Progenitor cell of endocrine pancreas (in vitro differentiated cells): ENCODE measurements at regions not wholly inside any gene's neighbourhood (a gene's known extent, or its start where the extent isn't known, plus 50 kb on each side); places are given as distances from the start of the nearest gene placed in this dataset.
"Not testable (repeated sequence)": the region's sequence is repeated elsewhere in the genome, so short reads cannot be mapped to it uniquely, and the experiment has no call there.

Experiments used
- DNase-seq: peaks from one replicate; pipeline ENCODE4 v3.0.0; 2021; ENCODE audit warnings: low spot score; ENCODE audit not compliant: unreplicated experiment
- H3K27ac Mint-ChIP-seq: 2 replicates; pipeline ENCODE4 v1.8.0; 2021; ENCODE audit warnings: mild to moderate bottlenecking, moderate library complexity, mixed read lengths
- H3K27me3 Mint-ChIP-seq: 2 replicates; pipeline ENCODE4 v1.8.0; 2021; ENCODE audit warnings: mixed read lengths
- H3K36me3 Mint-ChIP-seq: 2 replicates; pipeline ENCODE4 v1.8.0; 2022; ENCODE audit warnings: mixed read lengths; ENCODE audit not compliant: insufficient read depth
- H3K4me1 Mint-ChIP-seq: 2 replicates; pipeline ENCODE4 v1.8.0; 2021; ENCODE audit warnings: low read depth, mixed read lengths
- H3K4me3 Mint-ChIP-seq: 2 replicates; pipeline ENCODE4 v1.8.0; 2021; ENCODE audit warnings: low read depth, mild to moderate bottlenecking, moderate library complexity, mixed read lengths
- H3K9me3 Mint-ChIP-seq: 2 replicates; pipeline ENCODE4 v1.8.0; 2021; ENCODE audit warnings: low read depth, mixed read lengths
- TF ChIP-seq, protein P1 (sequence below): fragments of 200-600 bp; sonication (generic); IDR thresholded peaks from one replicate; pipeline ENCODE4 v1.5.0; 2021; ENCODE audit warnings: antibody characterized with exemption, mild to moderate bottlenecking; ENCODE audit not compliant: unreplicated experiment

DNA sequence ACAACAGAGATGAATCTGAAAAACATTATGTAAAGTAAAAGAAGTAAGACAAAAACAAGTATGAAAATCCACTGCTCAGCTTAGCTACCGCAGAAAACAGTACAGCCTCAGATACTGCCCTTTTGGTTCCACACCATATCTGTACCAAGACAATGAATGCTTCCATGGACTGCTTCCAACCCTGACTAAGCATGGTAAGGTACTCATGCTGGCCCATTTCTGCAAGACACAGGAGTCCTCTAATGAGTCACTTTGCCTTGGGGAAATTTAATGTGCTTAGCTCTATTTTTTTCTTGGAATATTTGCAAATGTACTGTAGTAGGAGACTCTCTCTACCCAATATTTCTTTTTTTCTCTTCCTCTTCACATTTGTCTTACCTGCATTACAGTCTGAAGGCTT lies 931.7 kb upstream of the HS3ST1 start:
- H3K27ac Mint-ChIP-seq, result no peak overlapping the region
- no peaks in the 10 kb centered on the region for H3K4me1 Mint-ChIP-seq
- H3K4me3 Mint-ChIP-seq, result no peak overlapping the region
- DNase-seq, result no peak
- TF ChIP-seq, protein P1, sequence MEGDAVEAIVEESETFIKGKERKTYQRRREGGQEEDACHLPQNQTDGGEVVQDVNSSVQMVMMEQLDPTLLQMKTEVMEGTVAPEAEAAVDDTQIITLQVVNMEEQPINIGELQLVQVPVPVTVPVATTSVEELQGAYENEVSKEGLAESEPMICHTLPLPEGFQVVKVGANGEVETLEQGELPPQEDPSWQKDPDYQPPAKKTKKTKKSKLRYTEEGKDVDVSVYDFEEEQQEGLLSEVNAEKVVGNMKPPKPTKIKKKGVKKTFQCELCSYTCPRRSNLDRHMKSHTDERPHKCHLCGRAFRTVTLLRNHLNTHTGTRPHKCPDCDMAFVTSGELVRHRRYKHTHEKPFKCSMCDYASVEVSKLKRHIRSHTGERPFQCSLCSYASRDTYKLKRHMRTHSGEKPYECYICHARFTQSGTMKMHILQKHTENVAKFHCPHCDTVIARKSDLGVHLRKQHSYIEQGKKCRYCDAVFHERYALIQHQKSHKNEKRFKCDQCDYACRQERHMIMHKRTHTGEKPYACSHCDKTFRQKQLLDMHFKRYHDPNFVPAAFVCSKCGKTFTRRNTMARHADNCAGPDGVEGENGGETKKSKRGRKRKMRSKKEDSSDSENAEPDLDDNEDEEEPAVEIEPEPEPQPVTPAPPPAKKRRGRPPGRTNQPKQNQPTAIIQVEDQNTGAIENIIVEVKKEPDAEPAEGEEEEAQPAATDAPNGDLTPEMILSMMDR, result no peak
- no peaks in the 10 kb centered on the region for H3K27me3 Mint-ChIP-seq
- no peaks in the 10 kb centered on the region for H3K9me3 Mint-ChIP-seq
- no peaks in the 10 kb centered on the region for H3K36me3 Mint-ChIP-seq

DNA sequence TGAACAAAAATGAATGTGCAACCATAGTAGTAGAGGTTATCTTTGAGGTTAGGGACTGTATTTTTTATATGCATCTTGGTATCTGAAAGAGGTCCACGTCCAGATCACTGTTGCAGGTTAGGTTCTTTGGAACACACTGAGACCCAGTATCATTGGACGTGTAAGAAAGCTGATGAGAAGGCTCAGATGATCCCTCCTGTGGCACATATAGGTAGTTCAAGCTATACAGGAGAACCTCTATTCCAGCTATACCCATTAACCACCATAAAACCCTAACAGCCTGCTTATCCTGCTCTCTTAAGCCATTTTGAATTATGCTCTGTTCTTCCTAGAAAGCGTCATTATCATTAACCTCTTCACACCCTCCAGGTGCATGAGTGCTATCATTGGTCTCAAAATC lies 930.7 kb upstream of the HS3ST1 start:
- Mint-ChIP-seq H3K27ac (no peak overlapping the region), H3K36me3 (no peaks in the 10 kb centered on the region), H3K9me3 (no peaks in the 10 kb centered on the region), H3K27me3 (no peaks in the 10 kb centered on the region), H3K4me3 (no peak overlapping the region), H3K4me1 (no peaks in the 10 kb centered on the region)
- TF ChIP-seq, protein P1, result no peak
- no peak for DNase-seq

DNA sequence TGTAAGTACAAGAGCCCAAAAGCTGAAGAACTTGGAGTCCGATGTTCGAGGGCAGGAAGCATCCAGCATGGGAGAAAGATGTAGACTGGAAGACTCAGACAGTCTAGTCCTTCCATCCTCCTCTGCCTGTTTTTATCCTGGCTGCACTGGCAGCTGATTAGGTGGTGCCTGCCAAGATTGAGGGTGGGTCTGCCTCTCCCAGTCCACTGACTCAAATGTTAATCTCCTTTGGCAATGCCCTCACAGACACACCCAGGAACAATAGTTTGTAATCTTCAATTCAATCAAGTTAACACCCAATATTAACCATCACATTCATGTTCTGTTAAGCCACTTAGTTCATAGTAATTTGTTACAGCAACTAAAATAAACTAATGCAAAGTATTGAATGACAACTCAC lies 904.4 kb upstream of the HS3ST1 start:
- H3K36me3 Mint-ChIP-seq, result not testable (repeated sequence)
- peaks cover 11% of the 10 kb centered on the region for H3K9me3 Mint-ChIP-seq

DNA sequence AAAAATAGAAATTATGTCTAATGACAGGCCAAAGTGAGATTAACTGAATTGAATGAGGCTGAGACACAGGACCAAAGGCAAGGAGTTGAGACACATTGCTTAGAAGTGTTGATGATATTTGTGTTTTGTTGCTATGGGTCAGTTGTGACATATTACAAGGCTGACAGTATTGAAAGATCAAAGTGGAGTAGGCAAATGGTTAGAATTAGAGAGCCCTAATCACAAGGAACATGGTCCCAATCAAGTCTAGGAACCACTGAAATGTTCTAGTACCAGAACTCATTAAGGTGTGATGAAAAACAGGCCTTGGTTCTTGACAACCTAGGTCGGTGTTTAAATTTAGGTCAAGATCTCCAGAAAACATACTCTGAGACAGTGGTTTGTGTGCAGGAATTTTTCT lies 896.3 kb upstream of the HS3ST1 start:
- TF ChIP-seq, protein P1, result no peak
- H3K4me3 Mint-ChIP-seq, result no peak overlapping the region
- no peaks in the 10 kb centered on the region for H3K36me3 Mint-ChIP-seq

More for the DNA sequence above, 904.4 kb upstream of the HS3ST1 start:
- H3K27ac Mint-ChIP-seq, DNase-seq, H3K4me3 Mint-ChIP-seq, H3K27me3 Mint-ChIP-seq, H3K4me1 Mint-ChIP-seq: not testable (repeated sequence)

DNA sequence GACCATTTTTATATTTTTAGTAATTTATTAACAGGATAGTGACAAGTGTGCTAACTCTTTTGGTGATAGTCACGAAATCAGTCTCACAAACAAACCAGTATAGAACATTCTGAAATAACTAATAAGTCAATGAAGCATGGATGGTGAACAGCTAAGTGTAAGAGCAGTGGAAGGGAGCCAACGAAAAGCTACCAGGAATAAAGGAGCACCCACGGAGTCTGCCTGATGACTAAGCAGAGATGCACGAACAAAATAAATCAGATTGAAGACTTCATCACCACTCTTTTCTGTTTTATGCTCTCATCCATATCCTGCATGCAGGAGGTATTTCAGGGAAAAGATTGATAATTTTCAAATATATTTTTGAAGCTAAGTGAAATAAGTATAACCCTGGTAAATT lies 891.1 kb upstream of the HS3ST1 start:
- Mint-ChIP-seq H3K36me3 (no peaks in the 10 kb centered on the region), H3K4me3 (no peak overlapping the region), H3K27ac (no peak overlapping the region), H3K9me3 (no peaks in the 10 kb centered on the region), H3K27me3 (no peaks in the 10 kb centered on the region), H3K4me1 (no peaks in the 10 kb centered on the region)
- DNase-seq, result no peak
- TF ChIP-seq, protein P1, result no peak

More for the DNA sequence above, 896.3 kb upstream of the HS3ST1 start:
- H3K27ac Mint-ChIP-seq, result no peak overlapping the region
- H3K9me3 Mint-ChIP-seq, result no peaks in the 10 kb centered on the region
- H3K27me3 Mint-ChIP-seq, result no peaks in the 10 kb centered on the region
- H3K4me1 Mint-ChIP-seq, result no peaks in the 10 kb centered on the region
- DNase-seq, result no peak

DNA sequence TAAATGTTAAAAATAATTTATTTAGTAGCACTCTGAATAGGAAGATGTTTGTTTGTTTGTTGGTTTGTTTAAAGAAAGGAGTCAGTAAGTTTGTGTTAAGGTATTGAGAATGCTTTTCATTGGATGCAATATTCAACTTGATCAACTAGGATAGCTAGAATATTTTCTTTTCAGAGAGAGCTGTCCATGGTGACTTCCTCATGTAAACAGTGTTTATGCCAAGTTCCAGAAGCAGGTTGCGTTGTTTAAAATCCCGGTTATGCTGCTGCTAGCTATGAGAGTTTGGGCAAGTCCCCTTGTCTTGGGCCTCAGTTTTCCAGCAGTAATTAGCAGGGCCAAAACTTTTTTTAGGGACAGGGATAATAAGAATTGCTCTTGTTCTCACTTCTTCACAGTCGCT lies 876.2 kb upstream of the HS3ST1 start:
- H3K9me3 Mint-ChIP-seq, result no peaks in the 10 kb centered on the region
- H3K4me3 Mint-ChIP-seq, result no peak overlapping the region
- H3K36me3 Mint-ChIP-seq, result no peaks in the 10 kb centered on the region
- H3K27ac Mint-ChIP-seq, result no peak overlapping the region
- DNase-seq, result no peak
- H3K27me3 Mint-ChIP-seq, result no peaks in the 10 kb centered on the region
- no peaks in the 10 kb centered on the region for H3K4me1 Mint-ChIP-seq
- TF ChIP-seq, protein P1, result no peak
